ENCODE measurements at regions not wholly inside any gene's neighbourhood (a gene's known extent, or its start where the extent isn't known, plus 50 kb on each side); places are given as distances from the start of the nearest gene placed in this dataset.

DNA sequence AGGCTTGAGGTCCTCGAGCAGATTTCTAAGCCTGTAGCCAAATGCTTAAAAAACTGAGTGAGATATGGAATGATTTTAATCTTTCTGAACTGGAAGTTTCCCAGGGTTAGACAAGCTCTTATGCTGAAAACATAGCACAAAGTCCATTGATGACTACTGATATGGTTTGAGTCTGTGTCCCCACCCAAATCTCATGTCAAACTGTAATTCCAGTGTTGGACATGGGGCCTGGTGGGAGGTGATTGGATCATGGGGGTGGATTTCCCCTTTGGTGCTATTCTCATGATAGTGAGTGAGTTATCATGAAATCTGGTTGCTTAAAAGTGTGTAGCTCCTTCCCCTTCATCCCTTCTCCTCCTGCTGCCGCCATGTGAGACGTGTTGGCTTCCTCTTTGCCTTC lies 454.9 kb downstream of the SPRY1 start:
- DNase-seq = no peak

- no peak for DNase-seq
These were observed 457.1 kb downstream of the SPRY1 start for GRCh38 chr4:123853651-123854050.

- DNase-seq = peak; percentile 61
These were observed 460.3 kb downstream of the SPRY1 start for GRCh38 chr4:123856689-123857545.

GRCh38 chr4:123858465-123858864 lies 461.9 kb downstream of the SPRY1 start:
- DNase-seq = no peak

DNA sequence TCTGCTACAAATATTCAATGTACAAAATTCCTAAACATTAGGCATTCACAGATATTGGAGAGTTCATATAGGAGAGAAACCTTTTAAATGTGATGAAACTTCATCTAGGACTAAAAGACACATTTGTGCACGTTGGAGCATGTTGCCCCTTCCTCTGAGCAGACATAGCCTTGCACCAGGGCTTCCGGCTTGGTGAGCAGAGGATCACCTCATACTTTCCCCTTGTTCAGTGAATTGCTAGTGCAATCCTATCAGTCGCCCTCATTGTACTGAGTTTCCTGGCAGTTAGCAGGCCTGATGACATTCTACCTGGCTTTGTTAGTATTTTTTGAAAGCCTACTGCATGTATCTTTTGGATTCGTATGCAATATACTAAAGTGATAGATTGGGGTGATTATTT lies 466.2 kb downstream of the SPRY1 start:
- DNase-seq = no peak

DNA sequence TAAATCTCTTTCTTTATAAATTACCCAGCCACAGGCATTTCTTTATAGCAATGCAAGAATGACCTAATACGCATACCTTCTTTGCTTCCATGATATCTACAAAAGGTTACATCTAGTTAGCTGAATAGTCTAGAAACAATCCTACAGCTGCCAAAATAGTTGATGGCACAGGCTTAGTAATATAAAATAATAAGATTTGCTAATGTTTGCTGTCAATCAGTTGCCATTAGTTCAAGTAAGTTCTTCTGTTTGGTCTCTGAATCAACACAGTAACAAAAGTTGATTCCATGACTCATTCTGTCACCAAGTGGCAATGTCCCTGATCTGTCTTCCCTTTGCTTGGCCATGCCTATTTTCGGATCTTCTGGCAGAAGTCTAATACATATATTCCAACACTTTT lies 470.2 kb downstream of the SPRY1 start:
- no peak for DNase-seq

- DNase-seq = no peak
These were observed 471.5 kb downstream of the SPRY1 start for GRCh38 chr4:123867910-123868587.

DNA sequence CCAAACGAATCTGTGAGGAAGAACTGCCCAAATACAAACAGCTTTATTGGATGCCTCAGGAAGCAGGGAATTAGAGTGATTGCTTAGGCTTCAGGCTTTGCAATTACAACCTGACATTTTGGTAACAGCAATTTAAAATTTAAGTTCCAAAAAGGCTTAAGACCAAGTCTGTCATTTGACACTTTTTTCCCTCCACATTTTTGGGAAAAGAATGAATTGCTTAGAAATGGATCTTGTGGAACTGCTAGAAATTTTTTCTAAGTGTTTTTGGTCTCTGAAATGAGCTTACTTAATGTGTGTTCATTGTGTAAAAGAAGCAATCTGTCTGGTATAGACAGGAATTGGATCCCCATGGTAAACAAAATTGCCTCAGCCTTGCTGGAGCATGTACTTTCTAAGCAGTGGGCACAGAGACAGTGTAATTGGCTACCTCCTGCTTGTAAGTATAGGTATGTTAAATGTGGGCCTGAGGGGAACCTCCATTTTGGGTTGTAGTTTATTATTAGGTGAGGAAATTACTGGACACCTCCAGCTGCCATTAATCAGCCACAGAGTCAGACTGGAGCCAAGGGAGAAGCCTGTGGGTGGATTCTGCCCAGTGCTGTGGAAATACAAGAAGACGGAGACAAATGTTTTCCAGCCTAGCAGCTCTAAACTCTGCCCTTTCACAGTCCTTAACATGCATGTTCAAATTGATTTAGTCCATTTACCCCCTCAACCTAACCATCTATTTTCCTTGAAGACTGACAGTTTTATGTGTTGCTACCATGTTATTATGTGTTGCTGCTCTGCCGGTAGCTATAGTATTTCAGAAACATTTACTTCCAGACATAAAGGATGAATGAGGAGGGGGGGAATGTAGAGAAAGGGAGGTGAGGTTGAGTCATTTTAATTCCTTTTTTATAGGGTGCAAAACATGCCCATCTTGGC lies 473.0 kb downstream of the SPRY1 start:
- no peak for DNase-seq

- DNase-seq = no peak
These were observed 473.8 kb downstream of the SPRY1 start for GRCh38 chr4:123870216-123870876.

- DNase-seq = no peak
These were observed 474.7 kb downstream of the SPRY1 start for GRCh38 chr4:123871341-123871740.

- no peak for DNase-seq
These were observed 477.5 kb downstream of the SPRY1 start for GRCh38 chr4:123874063-123874462.

GRCh38 chr4:123876143-123876542 lies 479.5 kb downstream of the SPRY1 start:
- no peak for DNase-seq

- no peak for DNase-seq
These were observed 480.1 kb downstream of the SPRY1 start for GRCh38 chr4:123876671-123877101.

- DNase-seq = no peak
These were observed 481.0 kb downstream of the SPRY1 start for GRCh38 chr4:123877551-123877950.

- DNase-seq = no peak
These were observed 482.4 kb downstream of the SPRY1 start for GRCh38 chr4:123878976-123879375.

DNA sequence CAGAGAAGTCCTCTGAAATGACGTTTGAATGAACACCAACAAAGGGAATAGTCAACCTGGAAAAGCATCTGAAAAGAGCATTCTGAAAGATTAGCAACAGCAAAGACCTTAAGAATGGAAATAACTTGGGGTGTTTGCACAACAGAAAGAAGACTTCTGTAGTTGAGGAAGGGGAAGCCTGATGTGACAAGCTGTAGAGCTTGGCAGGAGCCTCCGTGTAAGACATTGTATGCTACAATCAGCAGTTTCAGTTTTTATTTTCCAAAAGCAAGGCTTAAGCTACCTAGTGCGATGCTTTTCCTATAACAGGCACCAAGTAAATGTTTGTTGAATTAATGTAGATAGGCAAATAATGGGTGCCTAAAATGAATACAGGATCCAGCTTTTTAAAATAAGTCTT lies 484.0 kb downstream of the SPRY1 start:
- DNase-seq = no peak

DNA sequence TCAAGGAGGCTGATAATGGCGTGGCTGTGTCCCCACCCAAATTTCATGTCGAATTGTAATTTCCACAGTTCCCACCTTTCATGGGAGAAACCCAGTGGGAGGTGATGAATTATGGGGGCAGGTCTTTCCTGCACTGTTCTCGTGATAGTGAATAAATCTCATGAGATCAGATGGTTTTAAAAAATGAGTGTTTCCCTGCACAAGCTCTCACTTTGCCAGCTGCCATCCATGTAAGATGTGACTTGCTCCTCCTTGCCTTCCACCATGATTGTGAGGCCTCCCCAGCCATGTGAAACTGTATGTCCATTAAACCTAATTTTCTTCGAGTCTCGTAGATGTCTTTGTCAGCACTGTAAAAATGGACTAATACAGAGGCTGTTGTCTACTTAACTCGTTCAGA lies 488.3 kb downstream of the SPRY1 start:
- DNase-seq = no peak

DNA sequence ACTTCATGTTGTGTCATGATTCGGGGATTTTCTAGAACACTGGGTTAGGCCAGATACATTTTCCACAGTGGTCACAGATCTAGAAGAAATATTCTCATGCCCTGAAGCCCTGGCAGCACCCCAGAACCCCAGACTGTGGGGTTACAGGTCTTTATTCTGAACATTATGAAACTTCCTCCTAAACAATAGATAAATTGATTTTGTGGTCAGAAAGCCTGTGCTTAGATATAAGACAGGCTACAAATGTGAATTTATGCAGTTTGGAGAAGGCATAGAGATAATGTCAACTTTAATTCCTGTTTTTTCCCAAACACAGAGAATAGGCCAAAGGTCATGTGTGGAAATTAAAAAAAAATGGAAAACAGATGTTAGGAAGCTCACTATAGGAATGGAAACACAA lies 492.9 kb downstream of the SPRY1 start:
- no peak for DNase-seq

DNA sequence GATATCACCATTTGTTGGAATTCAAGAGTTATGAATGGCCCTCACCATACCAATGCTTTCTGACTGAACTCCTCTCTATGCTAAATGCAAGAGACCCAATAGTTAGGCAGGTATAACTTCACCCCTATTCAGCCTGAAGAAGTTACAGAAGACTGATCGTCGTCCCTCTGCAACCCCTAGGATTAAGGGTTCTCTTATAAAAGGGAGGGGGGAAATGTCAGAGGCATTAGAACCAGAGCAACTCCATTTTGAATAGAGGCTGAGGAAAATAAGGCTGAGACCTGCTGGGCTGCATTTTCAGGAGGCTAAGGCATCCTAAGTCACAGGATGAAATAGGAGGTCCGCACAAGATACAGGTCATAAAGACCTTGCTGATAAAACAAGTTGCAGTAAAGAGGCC lies 494.3 kb downstream of the SPRY1 start:
- no peak for DNase-seq

- no peak for DNase-seq
These were observed 495.3 kb downstream of the SPRY1 start for GRCh38 chr4:123891881-123892280.

GRCh38 chr4:123892368-123892976 lies 495.9 kb downstream of the SPRY1 start:
- DNase-seq = no peak
